SK-N-SH treated with all-trans-retinoic acid at 6 μM for 48 hours (cell line): ENCODE measurements at regions not wholly inside any gene's neighbourhood (a gene's known extent, or its start where the extent isn't known, plus 50 kb on each side); places are given as distances from the start of the nearest gene placed in this dataset.

Source experiments
- ATAC-seq: fragments of 200-7000 bp; cut with Tn5 transposase; 3 replicates; pipeline ENCODE4 v1.9.1; 2020; ENCODE audit warnings: mild to moderate bottlenecking, moderate library complexity
- ARNTL ChIP-seq: fragments of 450-650 bp; formaldehyde crosslinking; IDR thresholded peaks from 2 replicates; pipeline ENCODE4 v1.5.0; 2020; ENCODE audit warnings: low read depth, mild to moderate bottlenecking, moderate library complexity, borderline replicate concordance
- BACH2 ChIP-seq: fragments of 250-450 bp; sonication (Bioruptor Pico); IDR thresholded peaks from 2 replicates; pipeline ENCODE4 v1.9.0; 2021; ENCODE audit warnings: mild to moderate bottlenecking, borderline replicate concordance
- CREB5 ChIP-seq: fragments of 250-450 bp; sonication (Bioruptor Pico); IDR thresholded peaks from 2 replicates; pipeline ENCODE4 v1.5.1; 2020; ENCODE audit warnings: low read depth, mild to moderate bottlenecking, moderate library complexity
- CSDC2 ChIP-seq: fragments of 250-450 bp; sonication (Bioruptor Pico); IDR thresholded peaks from 2 replicates; pipeline ENCODE4 v1.5.0; 2020; ENCODE audit warnings: mild to moderate bottlenecking, moderate library complexity
- CSRNP3 ChIP-seq: fragments of 250-450 bp; sonication (Bioruptor Pico); IDR thresholded peaks from 2 replicates; pipeline ENCODE4 v1.5.1; 2021; ENCODE audit warnings: mild to moderate bottlenecking, moderate library complexity
- GLIS3 ChIP-seq: fragments of 250-450 bp; sonication (Bioruptor Pico); IDR thresholded peaks from 2 replicates; pipeline ENCODE4 v1.5.0; 2020; ENCODE audit warnings: mild to moderate bottlenecking, moderate library complexity
- ISL1 ChIP-seq: fragments of 250-450 bp; sonication (Bioruptor Pico); IDR thresholded peaks from 2 replicates; pipeline ENCODE4 v2.1.2; 2022; ENCODE audit warnings: mild to moderate bottlenecking, moderate library complexity
- POU6F1 ChIP-seq: fragments of 250-450 bp; sonication (Bioruptor Pico); IDR thresholded peaks from 2 replicates; pipeline ENCODE4 v1.8.0; 2021; ENCODE audit warnings: low read depth, mild to moderate bottlenecking, moderate library complexity, borderline replicate concordance
- PPARA ChIP-seq: fragments of 250-450 bp; sonication (Bioruptor Pico); IDR thresholded peaks from 2 replicates; pipeline ENCODE4 v1.5.0; 2020; ENCODE audit warnings: mild to moderate bottlenecking, borderline replicate concordance
- RARB ChIP-seq: fragments of 250-450 bp; sonication (Bioruptor Pico); IDR thresholded peaks from 2 replicates; pipeline ENCODE4 v1.8.0; 2021; ENCODE audit warnings: mild to moderate bottlenecking, moderate library complexity
- SNAI2 ChIP-seq: fragments of 250-450 bp; sonication (Bioruptor Pico); IDR thresholded peaks from 2 replicates; pipeline ENCODE4 v1.5.0; 2020; ENCODE audit warnings: mild to moderate bottlenecking, moderate library complexity
- TCF4 ChIP-seq: fragments of 250-450 bp; sonication (Bioruptor Pico); IDR thresholded peaks from 2 replicates; pipeline ENCODE4 v1.8.0; 2021; ENCODE audit warnings: mild to moderate bottlenecking, moderate library complexity, borderline replicate concordance
- TOX ChIP-seq: fragments of 250-450 bp; sonication (Bioruptor Pico); IDR thresholded peaks from 2 replicates; pipeline ENCODE4 v1.8.0; 2021; ENCODE audit warnings: mild to moderate bottlenecking, moderate library complexity, borderline replicate concordance
- ZFP30 ChIP-seq: fragments of 450-650 bp; formaldehyde crosslinking; IDR thresholded peaks from 2 replicates; pipeline ENCODE4 v1.5.0; 2022; ENCODE audit warnings: mild to moderate bottlenecking, moderate library complexity
- ZNF565 ChIP-seq: fragments of 450-650 bp; formaldehyde crosslinking; conservative IDR thresholded peaks from 2 replicates; pipeline ENCODE4 v1.5.0; 2020; ENCODE audit warnings: low read depth, mild to moderate bottlenecking, moderate library complexity
- ZNF70 ChIP-seq: fragments of 450-650 bp; formaldehyde crosslinking; IDR thresholded peaks from 2 replicates; pipeline ENCODE4 v1.5.0; 2020; ENCODE audit warnings: mild to moderate bottlenecking, moderate library complexity
- ZNF8 ChIP-seq: fragments of 450-650 bp; formaldehyde crosslinking; IDR thresholded peaks from 2 replicates; pipeline ENCODE4 v1.5.0; 2020; ENCODE audit warnings: mild to moderate bottlenecking, moderate library complexity
- TF ChIP-seq, protein P1 (sequence below): fragments of 250-450 bp; sonication (Bioruptor Pico); IDR thresholded peaks from 2 replicates; pipeline ENCODE4 v1.8.0; 2020; ENCODE audit warnings: mild to moderate bottlenecking, moderate library complexity, borderline replicate concordance
- TF ChIP-seq, protein P2 (sequence below): fragments of 250-450 bp; sonication (Bioruptor Pico); IDR thresholded peaks from 2 replicates; pipeline ENCODE4 v1.5.0; 2020; ENCODE audit warnings: mild to moderate bottlenecking, moderate library complexity

DNA sequence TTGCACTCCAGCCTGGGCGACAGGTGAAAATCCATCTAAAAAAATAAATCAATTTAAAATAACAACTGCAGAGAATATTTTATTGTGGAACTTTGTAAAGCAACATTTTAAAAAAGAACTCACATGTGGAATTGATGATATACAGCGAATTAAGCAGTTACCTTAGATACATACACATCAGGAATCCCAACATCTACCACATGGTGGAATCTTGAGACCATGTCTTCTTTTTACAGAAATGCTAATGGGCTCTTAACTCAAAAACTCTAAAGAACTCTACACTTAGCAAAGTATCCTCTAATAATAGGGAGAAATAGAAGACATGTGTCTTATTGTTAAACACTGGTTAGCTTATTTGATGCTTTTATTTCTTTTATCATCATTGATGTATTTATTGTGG, 373.6 kb downstream of the CDH7 start (continued):
- TF ChIP-seq, protein P1, sequence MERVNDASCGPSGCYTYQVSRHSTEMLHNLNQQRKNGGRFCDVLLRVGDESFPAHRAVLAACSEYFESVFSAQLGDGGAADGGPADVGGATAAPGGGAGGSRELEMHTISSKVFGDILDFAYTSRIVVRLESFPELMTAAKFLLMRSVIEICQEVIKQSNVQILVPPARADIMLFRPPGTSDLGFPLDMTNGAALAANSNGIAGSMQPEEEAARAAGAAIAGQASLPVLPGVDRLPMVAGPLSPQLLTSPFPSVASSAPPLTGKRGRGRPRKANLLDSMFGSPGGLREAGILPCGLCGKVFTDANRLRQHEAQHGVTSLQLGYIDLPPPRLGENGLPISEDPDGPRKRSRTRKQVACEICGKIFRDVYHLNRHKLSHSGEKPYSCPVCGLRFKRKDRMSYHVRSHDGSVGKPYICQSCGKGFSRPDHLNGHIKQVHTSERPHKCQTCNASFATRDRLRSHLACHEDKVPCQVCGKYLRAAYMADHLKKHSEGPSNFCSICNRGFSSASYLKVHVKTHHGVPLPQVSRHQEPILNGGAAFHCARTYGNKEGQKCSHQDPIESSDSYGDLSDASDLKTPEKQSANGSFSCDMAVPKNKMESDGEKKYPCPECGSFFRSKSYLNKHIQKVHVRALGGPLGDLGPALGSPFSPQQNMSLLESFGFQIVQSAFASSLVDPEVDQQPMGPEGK (CRISPR knock-in tag): no peak
- TF ChIP-seq, all 23 proteins: peak for 0

- no peak for ATAC-seq
- TF ChIP-seq ARNTL (CRISPR knock-in tag) (no peak), CSDC2 (CRISPR knock-in tag) (no peak), ZNF565 (no peak), PPARA (no peak)
Measured at GRCh38 chr18:66119347-66119746, 368.5 kb downstream of the CDH7 start.

- no peak for ATAC-seq
- TF ChIP-seq CSRNP3 (CRISPR knock-in tag) (no peak), PPARA (no peak), ZFP30 (CRISPR knock-in tag) (no peak), ZNF565 (no peak)
- TF ChIP-seq, all 23 proteins: peak for 0
Measured at GRCh38 chr18:66111018-66111417, 360.2 kb downstream of the CDH7 start.

DNA sequence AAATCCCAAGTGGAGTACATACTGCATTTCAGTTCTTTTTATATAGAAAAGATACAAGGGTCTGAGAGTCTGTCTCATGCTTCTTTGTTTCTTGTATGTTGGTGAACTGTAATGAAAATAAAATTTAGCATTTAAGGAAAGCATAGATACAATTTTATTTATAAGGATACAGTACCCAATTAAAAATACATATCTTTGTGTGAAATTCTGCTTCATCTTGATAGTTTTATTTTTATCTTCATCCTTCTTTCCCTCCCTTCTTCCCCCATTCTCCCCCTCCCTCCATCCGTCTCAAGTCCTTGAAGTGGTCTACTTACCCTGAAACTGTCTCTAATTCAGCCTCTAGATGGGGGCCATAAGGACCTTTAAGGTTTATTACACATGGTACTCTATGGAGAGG, 359.8 kb downstream of the CDH7 start:
- TF ChIP-seq CREB5 (CRISPR knock-in tag) (no peak), RARB (CRISPR knock-in tag) (no peak), TOX (CRISPR knock-in tag) (no peak), ZNF70 (no peak), SNAI2 (no peak), ZNF8 (CRISPR knock-in tag) (no peak), CSDC2 (CRISPR knock-in tag) (no peak), PPARA (no peak), CSRNP3 (CRISPR knock-in tag) (no peak), BACH2 (CRISPR knock-in tag) (no peak), ISL1 (CRISPR knock-in tag) (no peak), GLIS3 (CRISPR knock-in tag) (no peak), TCF4 (CRISPR knock-in tag) (no peak), POU6F1 (no peak), ZNF565 (no peak), ZFP30 (CRISPR knock-in tag) (no peak), ARNTL (CRISPR knock-in tag) (no peak)
- TF ChIP-seq, protein P1 (CRISPR knock-in tag): no peak
- TF ChIP-seq, protein P2, sequence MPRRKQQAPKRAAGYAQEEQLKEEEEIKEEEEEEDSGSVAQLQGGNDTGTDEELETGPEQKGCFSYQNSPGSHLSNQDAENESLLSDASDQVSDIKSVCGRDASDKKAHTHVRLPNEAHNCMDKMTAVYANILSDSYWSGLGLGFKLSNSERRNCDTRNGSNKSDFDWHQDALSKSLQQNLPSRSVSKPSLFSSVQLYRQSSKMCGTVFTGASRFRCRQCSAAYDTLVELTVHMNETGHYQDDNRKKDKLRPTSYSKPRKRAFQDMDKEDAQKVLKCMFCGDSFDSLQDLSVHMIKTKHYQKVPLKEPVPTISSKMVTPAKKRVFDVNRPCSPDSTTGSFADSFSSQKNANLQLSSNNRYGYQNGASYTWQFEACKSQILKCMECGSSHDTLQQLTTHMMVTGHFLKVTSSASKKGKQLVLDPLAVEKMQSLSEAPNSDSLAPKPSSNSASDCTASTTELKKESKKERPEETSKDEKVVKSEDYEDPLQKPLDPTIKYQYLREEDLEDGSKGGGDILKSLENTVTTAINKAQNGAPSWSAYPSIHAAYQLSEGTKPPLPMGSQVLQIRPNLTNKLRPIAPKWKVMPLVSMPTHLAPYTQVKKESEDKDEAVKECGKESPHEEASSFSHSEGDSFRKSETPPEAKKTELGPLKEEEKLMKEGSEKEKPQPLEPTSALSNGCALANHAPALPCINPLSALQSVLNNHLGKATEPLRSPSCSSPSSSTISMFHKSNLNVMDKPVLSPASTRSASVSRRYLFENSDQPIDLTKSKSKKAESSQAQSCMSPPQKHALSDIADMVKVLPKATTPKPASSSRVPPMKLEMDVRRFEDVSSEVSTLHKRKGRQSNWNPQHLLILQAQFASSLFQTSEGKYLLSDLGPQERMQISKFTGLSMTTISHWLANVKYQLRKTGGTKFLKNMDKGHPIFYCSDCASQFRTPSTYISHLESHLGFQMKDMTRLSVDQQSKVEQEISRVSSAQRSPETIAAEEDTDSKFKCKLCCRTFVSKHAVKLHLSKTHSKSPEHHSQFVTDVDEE: no peak
- ATAC-seq: no peak
